Panc1 (cell line): ENCODE measurements at regions not wholly inside any gene's neighbourhood (a gene's known extent, or its start where the extent isn't known, plus 50 kb on each side); places are given as distances from the start of the nearest gene placed in this dataset.

Experiments
- ATAC-seq: fragments of 200-7000 bp; cut with Tn5 transposase; 2 replicates; pipeline ENCODE4 v1.9.1; 2020; ENCODE audit warnings: mild to moderate bottlenecking, moderate library complexity
- BruUV-seq: library from RNA; stranded (reverse); fragments of 400-500 nt; replicated peaks from 2 replicates; lab custom pipeline; 2021; lab: Mats Ljungman, UMichigan
- CTCF ChIA-PET: fragments of 300-600 bp; sonication (Branson Sonifier 250); formaldehyde crosslinking; loops from one replicate; lab custom pipeline; 2022; ENCODE audit warnings: antibody characterized with exemption; lab: Charles Lee
- POLR2A ChIA-PET: fragments of 300-600 bp; sonication (Branson Sonifier 250); formaldehyde crosslinking; loops from one replicate; lab custom pipeline; 2022; ENCODE audit warnings: antibody characterized with exemption; lab: Charles Lee
- DNase-seq: peaks from one replicate; pipeline ENCODE4 v3.0.0-alpha.2; 2010; ENCODE audit warnings: low read depth, low spot score
- H3K27ac ChIP-seq: 2 replicates; pipeline ENCODE4 v1.5.1; 2011; ENCODE audit warnings: mild to moderate bottlenecking, low read length, inconsistent platforms
- H3K27me3 ChIP-seq: fragments of 200-500 bp; sonication (Bioruptor generic); 2 replicates; pipeline ENCODE4 v1.6.0; 2014; ENCODE audit warnings: low read length, inconsistent platforms; ENCODE audit not compliant: control insufficient read depth, insufficient read depth
- H3K36me3 ChIP-seq: fragments of 200-500 bp; sonication (Bioruptor generic); 2 replicates; pipeline ENCODE4 v1.5.1; 2014; ENCODE audit warnings: inconsistent platforms, mild to moderate bottlenecking, low read length, moderate library complexity; ENCODE audit not compliant: control insufficient read depth, insufficient read depth
- H3K4me1 ChIP-seq: 2 replicates; pipeline ENCODE4 v1.5.1; 2011; ENCODE audit warnings: inconsistent platforms, mild to moderate bottlenecking, low read length, moderate library complexity; ENCODE audit not compliant: control insufficient read depth, insufficient read depth
- H3K4me3 ChIP-seq, 2 experiments: 2 replicates each; pipeline ENCODE4 v1.5.1; 2011 to 2012; ENCODE audit warnings: low read depth in 2 of 2, low read length in 2 of 2, mild to moderate bottlenecking in 2 of 2, inconsistent platforms in 1 of 2, moderate library complexity in 1 of 2
- H3K9me3 ChIP-seq: fragments of 200-500 bp; sonication (Bioruptor generic); 2 replicates; pipeline ENCODE4 v1.5.1; 2014; ENCODE audit warnings: low read depth, mild to moderate bottlenecking, inconsistent platforms, low read length, moderate library complexity; ENCODE audit not compliant: control insufficient read depth, insufficient read depth
- CTCF ChIP-seq: fragments of 450-650 bp; IDR thresholded peaks from 2 replicates; pipeline ENCODE4 v1.5.1; 2017; ENCODE audit warnings: mild to moderate bottlenecking
- POLR2AphosphoS5 ChIP-seq: IDR thresholded peaks from 2 replicates; pipeline ENCODE4 v1.6.1; 2012; ENCODE audit warnings: mild to moderate bottlenecking, low read depth, low read length, moderate library complexity
- REST ChIP-seq, 2 experiments: IDR thresholded peaks; 2 replicates each; pipeline ENCODE4 v1.6.1; 2011 to 2012; ENCODE audit warnings: low read depth in 2 of 2, control low read depth in 1 of 2, low read length in 1 of 2, mild to moderate bottlenecking in 1 of 2, moderate library complexity in 1 of 2; ENCODE audit not compliant: insufficient read depth in 1 of 2
- SIN3A ChIP-seq: IDR thresholded peaks from 2 replicates; pipeline ENCODE4 v1.6.1; 2012; ENCODE audit warnings: low read depth, mild to moderate bottlenecking, low read length, moderate library complexity, borderline replicate concordance; ENCODE audit not compliant: insufficient read depth
- TCF7L2 ChIP-seq: IDR thresholded peaks from 2 replicates; pipeline ENCODE4 v1.6.1; 2011; ENCODE audit warnings: mild to moderate bottlenecking, low read depth, low read length, inconsistent platforms
- in situ Hi-C: cut with HindIII; loops from 2 replicates; pipeline ENCODE4 v1.10.0; 2016; ENCODE audit warnings: low sequenced_read_pairs, low pct_unique_long_range_greater_than_20kb
- intact Hi-C: fragments of 100-400 bp; cut with micrococcal nuclease; formaldehyde crosslinking; loops from one replicate; pipeline ENCODE4 v1.10.0; 2022; ENCODE audit not compliant: unreplicated experiment

GRCh38 chr3:106067711-106068110, 198.9 kb upstream of the CBLB start:
- H3K4me1 ChIP-seq = no peaks in the 10 kb centered on the region
- DNase-seq = no peak
- no peaks in the 10 kb centered on the region for H3K9me3 ChIP-seq
- H3K36me3 ChIP-seq = no peaks in the 10 kb centered on the region
- BruUV-seq = no TSS peak
- in situ Hi-C loops = no loop called here
- ChIA-PET CTCF (no interaction called here), POLR2A (no interaction called here)
- no peak overlapping the region for H3K27ac ChIP-seq
- TF ChIP-seq POLR2AphosphoS5 (no peak), TCF7L2 (no peak), CTCF (no peak), REST (IDR thresholded peaks at IDR 0.05; ENCODE audit: insufficient read depth in 1 of 2, low read depth in 2 of 2, low read length in 1 of 2) (no peak)
- intact Hi-C loops = no loop called here
- no peak overlapping the region for H3K4me3 ChIP-seq
- no peaks in the 10 kb centered on the region for H3K27me3 ChIP-seq
- ATAC-seq = no peak

- DNase-seq (no peak), ATAC-seq (no peak)
- no peak for TF ChIP-seq SIN3A
- no peaks in the 10 kb centered on the region for H3K36me3 ChIP-seq
- H3K9me3 ChIP-seq = no peaks in the 10 kb centered on the region
- no peaks in the 10 kb centered on the region for H3K4me1 ChIP-seq
- no TSS peak for BruUV-seq
- no peaks in the 10 kb centered on the region for H3K27me3 ChIP-seq
- H3K27ac ChIP-seq = no peak overlapping the region
- ChIA-PET POLR2A (no interaction called here), CTCF (no interaction called here)
- intact Hi-C loops = no loop called here
- no peak overlapping the region for H3K4me3 ChIP-seq
- in situ Hi-C loops = no loop called here
Measured at GRCh38 chr3:106068381-106068780, 199.6 kb upstream of the CBLB start.

- ChIA-PET POLR2A (no interaction called here), CTCF (no interaction called here)
- ATAC-seq = no peak
- no peaks in the 10 kb centered on the region for H3K4me1 ChIP-seq
- H3K4me3 ChIP-seq = no peak overlapping the region
- H3K27ac ChIP-seq = no peak overlapping the region
- no peaks in the 10 kb centered on the region for H3K27me3 ChIP-seq
- H3K9me3 ChIP-seq = no peaks in the 10 kb centered on the region
- intact Hi-C loops (no loop called here), in situ Hi-C loops (no loop called here)
- no peaks in the 10 kb centered on the region for H3K36me3 ChIP-seq
- no peak for DNase-seq
- BruUV-seq = no TSS peak
- TF ChIP-seq SIN3A = no peak
- no peak for TF ChIP-seq POLR2AphosphoS5
- TF ChIP-seq CTCF = no peak
- no peak for TF ChIP-seq REST (IDR thresholded peaks at IDR 0.05; ENCODE audit: insufficient read depth in 1 of 2, low read depth in 2 of 2, low read length in 1 of 2)
- no peak for TF ChIP-seq TCF7L2
Measured at GRCh38 chr3:106068795-106069194, 200.0 kb upstream of the CBLB start.
